NCI-H226 (cell line): ENCODE measurements at regions not wholly inside any gene's neighbourhood (a gene's known extent, or its start where the extent isn't known, plus 50 kb on each side); places are given as distances from the start of the nearest gene placed in this dataset.
A peak's percentile ranks its signal among the peaks of the same experiment; 100 is the strongest.
"Not testable (repeated sequence)": the region's sequence is repeated elsewhere in the genome, so short reads cannot be mapped to it uniquely, and the experiment has no call there.

Experiments used
- DNase-seq: peaks from one replicate; pipeline ENCODE4 v3.0.0-alpha.2; 2015

DNA sequence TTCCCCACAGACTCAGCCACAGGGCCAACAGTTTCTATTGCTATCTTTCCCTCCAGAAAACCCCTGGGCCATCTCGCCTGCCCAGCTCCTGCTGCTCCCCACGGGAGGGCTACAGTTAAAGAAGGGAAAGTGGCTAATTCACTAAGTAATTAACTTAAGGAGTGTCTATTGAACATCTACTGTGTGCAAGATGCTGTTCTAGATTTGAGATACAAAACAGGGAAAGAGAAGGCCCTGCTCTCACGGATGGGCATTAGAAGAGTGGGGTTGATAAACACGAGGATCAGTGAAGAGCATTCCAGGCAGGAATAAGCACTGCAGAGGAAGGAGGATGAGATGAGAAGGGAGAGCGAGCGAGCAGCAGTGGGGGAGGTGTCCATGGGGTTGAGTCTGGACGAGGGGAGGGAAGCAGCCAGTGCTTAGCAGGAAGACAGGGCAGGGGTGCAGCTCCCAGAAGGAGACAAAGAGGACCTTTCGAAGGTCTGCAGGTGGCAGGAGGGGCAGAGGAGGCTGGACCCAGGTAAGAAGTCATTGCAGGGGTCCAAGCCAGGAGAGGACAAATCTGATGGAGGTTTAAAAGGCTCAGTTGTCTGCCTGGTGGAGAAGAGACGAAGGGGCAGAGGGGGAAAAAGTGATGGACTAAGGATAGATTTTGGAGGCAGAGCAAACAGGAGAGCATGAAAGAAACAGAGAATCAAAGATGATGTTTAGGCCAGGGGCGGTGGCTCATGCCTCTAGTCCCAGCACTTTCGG, 64.7 kb downstream of the KLF15 start:
- DNase-seq: no peak

DNA sequence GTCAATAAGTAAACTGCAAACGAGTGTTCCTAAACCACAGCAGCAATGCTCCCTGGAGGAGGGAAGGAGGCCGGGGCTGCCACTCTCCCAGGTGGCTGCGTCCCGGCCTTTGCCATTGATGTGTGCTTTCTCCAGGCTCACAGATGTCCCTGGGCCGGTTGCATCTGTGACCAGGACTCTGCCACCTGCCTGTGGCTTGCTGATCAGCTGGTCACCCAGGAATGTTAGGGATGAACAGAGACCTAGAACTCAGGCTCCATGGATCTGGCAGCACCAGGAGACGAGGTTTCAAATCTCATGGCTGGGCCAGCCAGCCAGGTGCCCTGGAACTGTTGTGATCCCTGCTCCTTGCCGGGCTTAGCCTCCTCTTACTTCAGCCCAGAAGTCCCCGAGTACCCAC, 65.7 kb downstream of the KLF15 start:
- DNase-seq: no peak

DNA sequence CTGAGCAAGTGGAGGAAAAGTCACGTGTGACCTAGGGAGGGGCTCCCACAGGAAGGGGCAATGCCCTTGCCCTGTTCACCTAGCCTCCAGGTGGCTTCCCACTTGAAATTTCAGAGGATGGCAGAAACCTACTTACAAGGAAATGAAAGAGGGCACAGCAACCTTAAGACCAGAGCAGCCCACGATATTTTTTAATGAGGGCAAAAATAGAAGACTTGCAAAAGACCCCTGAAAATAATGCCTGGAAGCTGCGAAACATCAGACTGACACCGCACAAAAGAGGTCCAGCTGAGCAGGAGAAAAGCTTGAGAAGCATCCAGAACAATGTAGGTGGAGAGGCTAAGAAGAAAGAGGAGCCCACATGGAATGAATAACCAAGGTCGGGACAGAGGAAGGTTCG, 66.1 kb downstream of the KLF15 start:
- DNase-seq: no peak

DNA sequence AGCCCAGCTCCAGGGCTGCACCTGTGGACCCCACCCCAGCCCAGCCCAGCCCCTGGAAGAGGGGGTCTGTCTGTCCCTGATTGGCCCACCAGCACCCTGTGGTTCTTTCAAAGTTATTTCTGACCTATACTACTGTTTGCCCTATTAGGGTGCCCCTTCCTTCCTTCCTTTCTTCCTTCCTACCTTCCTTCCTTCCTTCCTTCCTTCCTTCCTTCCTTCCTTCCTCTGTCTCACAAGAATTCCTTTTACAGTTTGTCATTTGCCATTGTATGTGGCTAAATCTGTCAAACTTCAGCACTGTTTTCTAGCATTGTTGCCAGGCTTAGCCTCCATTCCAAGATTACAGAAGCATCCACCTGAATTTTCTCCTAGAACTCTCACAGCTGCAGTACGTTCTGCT, 66.9 kb downstream of the KLF15 start:
- no peak for DNase-seq

DNA sequence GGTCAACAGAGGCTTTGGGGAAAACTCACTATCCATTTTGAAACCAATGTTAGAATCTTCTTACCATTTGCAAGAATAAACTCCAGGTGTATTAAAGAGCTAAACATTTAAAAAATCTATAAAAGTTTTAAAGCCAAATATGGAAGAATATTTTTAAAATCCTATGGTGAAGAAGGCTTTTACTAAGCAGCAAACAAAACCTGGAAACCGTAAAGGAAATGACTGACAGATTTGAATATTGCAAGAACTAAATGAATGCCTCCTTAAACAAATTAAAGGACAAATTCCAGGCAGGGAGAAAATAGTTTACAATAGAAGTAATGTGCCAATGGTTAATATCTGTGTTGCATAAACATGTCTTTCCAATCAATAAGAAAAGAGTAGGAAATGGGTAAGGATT, 68.1 kb downstream of the KLF15 start:
- no peak for DNase-seq

DNA sequence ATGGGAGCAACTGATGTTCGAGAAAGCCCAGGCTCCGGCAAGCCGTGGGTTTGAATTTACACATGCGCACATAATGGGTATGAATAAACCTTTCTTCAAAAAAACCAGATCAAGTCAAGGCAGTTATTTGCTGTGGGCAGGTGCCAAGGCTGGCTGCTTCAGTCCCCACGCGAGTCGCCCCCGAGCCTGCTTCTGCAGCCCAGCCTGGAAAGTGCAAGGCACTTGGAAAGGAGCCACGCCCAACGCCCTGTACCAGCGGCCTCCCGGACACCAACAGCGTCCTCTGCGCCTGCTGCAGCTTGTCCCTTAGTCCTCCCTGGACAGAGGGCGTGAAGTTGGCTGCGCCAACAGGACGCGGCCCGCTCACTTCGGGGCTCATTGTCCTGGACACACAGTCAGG, 68.9 kb downstream of the KLF15 start:
- DNase-seq: no peak

DNA sequence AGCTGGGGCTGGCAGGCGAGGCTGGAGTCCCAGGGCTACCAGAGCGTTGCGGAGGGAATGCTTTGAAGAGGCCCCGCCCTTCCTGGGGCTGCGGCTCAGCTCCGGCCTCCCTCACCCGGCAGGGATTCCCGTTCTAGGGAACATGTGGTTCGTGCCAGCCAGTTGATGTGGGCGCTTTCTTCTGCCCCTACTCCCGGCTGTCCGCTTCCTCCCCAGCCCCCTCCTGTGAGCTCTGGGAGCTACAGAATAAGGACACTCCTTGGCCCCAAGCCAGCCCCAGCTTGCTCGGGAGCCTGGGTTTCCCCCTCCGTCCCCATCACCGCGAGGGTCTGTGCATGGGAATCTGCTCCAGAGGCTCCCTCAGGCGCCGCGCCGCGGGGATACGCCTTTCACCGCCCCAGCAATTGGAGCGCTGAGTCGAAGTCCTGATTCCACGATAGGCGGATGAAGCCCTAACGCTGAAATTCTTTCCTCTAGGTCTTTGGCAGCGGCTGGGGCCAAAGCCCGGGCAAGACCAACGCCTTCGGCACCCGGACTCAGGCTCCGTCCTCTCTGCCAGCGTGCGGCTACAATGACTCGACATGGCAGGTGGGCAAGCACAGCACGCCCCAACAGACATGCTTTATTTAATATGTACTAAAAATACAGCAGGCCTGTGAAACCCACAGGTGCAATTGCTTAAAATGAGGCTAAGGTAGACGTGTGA, 69.5 kb downstream of the KLF15 start:
- peak; percentile 41 for DNase-seq

DNA sequence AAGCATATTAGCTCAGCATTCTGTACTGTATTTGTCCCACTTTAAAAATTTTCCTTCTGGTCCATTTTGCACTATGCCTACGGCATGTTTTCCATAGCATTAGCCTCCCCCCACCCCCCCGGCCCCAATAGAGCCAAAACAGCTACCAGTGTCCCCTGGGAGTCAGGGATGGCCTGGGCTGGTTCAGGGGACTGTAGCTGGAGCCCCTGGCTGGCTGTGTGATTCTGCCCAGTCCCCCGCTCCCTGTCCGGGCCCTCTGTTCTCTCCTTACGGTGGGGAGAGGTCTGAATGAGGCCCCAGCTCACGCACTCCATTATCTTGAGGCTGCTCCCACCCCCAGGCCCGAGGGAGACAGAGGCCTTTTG, 70.1 kb downstream of the KLF15 start:
- DNase-seq: no peak

DNA sequence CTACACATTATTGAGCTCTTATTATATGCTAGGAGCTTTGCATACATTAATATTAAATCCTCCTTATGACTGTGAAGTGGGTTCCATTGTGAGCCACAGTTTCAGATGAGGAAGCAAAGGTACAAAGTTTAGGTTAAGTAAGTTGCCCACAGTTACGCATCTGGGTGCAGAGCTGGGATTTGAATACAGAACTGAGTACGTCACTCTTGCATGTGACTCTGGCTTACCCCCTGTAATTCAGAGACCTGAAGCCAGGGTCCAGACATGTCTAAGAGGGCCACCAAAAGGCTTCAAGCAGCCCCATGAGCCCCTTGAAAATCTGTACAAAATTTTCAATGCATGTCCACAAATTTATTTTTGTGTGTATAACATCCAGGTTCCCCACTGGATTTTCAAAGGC, 71.8 kb downstream of the KLF15 start:
- DNase-seq: no peak

DNA sequence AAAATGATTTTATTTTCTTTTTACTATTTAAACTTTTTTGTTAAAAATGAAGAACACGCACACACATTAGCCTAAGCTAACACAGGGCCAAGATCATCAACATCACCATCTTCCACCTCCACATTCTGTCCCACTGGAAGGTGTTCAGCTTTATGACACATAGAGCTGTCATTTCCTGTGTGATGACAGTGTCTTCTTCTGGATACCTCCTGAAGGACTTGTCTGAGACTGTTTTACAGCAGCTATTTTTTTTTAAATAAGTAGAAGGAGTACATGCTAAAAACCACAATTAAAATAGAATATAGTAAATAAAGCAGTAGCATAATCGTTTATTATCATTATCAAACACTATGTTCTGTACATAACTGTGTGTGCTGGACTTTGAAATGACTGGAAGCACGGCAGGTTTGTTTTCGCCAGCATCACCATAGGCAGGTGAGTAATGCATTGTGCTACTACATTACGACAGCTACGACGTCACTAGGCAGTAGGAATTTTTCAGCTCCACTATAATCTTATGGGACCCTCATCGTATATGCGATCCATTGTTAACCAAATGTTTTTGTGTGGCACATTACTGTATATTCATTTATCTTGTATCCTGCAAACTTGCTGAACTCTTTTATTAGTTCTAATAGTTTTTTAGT, 72.8 kb downstream of the KLF15 start:
- peak; percentile 48 for DNase-seq

DNA sequence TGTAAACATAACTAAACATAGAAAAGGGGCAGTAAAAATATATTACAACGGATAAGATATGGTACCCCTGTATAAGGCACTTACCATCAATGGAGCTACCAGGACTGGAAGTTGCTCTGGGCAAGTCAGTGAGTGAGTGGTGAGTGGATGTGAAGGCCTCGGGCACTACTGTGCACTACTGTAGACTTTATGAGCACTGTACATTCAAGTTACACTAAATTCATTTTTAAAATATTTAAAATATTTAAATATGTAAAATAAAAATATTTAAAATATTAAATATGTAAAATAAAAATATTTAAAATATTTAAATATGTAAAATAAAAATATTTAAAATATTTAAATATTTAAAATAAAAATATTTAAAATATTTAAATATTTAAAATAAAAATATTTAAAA, 73.6 kb downstream of the KLF15 start:
- not testable (repeated sequence) for DNase-seq

DNA sequence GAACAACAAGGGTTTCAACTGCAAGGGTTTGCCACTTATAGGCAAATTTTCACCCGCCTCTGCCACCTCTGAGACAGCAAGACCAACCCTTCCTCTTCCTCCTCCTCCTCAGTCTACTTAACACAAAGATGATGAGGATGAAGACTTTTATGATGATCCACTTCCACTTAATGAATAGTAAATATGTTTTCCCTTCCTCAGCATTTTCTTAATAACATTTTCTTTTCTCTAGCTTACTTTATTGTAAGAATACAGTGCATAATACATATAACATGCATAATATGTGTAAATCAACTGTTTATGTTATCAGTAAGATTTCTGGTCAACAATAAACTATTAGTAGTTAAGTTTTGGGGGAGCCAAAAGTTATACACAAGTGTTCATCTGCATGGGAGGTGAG, 77.4 kb downstream of the KLF15 start:
- no peak for DNase-seq

DNA sequence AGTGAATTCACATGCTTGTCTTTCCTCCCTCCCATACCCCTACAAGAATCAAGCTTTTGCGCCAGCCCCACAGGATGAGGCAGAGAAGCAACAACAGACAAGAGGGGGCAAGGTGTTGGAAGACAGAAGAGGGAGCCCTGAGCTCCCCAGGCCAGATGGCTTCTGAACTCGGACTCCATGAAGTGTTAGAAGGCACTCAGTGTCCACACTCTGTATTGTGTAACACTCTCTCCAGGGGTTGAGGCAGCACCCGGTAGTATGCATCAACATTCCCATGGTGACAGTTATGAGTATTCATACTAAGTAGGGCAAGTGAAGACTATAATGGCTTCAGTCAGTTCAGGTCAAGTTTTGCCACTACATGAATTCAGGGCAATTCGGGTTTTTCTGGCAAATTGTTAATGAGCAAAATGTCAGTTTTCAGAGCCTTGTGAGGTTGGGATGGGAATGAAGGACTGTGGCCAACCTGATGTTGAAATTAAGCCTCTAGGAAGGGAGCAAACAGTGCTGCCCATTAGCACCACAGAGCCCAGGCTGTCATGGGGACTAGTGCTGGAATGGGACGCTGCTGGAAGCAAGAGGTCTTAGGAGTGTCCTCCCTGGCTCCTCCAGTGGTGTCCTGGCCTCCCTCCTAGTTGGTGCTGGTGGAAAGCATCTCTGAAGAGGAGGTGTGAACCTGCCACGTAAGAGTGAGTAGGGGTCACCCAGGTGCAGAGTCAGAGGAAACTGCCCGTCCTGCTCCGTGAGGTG, 79.4 kb downstream of the KLF15 start:
- DNase-seq: no peak

DNA sequence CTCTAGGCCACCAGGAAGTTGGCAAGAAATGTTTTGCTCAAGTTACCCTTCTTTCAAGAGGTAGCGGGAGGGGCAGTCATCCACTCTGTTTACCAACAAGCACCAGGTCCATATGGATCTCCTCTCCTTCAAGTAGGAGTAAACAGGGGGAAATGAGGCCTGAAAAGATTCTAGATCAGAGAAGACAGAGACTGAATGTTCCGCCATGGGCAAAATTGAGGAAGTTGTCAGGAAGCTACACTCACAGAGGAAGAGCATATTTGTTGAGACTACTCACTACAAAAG, 81.6 kb downstream of the KLF15 start:
- no peak for DNase-seq

DNA sequence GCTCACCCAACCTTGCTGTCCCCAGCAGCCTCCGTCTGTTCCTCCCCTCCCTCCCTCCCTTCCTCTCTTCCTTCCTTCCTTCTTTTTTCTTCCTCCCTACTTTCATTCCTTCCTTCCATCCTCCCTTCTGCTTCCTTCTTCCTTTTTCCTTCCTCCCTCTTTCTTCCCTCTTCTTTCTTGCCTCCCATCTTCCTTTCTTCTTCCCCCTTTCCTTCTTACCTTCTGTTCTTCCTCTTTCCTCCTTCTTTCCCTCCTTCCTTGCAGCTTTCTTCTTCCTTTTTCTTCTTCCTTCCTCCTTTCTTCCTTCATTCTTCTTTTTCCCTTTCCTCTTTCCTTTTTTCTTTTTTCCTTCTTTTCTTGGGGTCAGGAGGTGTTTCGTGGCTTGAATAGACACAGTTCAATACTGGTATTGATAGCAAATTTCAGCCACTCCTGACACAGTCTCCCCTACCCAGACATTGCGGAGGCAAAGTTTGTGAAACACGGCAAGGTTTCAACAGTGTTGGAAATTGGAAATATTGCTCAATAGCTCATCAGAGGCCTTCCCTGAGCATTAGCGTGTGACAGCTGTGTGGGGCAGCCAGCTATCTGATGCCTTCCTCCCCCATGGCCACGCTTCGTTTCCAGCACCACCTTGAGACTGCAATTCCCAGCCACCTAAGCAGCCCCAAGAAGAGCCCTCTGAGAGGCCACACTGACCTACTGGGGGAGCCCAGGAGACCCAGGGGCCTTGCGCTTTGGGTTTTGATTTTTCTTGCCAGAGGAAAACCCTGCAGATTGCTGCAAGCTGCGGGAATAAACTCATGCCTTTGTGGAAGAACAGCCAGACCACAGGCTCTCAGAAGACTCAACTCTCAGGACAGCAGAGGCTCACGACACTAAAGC, 82.2 kb downstream of the KLF15 start:
- DNase-seq: no peak

DNA sequence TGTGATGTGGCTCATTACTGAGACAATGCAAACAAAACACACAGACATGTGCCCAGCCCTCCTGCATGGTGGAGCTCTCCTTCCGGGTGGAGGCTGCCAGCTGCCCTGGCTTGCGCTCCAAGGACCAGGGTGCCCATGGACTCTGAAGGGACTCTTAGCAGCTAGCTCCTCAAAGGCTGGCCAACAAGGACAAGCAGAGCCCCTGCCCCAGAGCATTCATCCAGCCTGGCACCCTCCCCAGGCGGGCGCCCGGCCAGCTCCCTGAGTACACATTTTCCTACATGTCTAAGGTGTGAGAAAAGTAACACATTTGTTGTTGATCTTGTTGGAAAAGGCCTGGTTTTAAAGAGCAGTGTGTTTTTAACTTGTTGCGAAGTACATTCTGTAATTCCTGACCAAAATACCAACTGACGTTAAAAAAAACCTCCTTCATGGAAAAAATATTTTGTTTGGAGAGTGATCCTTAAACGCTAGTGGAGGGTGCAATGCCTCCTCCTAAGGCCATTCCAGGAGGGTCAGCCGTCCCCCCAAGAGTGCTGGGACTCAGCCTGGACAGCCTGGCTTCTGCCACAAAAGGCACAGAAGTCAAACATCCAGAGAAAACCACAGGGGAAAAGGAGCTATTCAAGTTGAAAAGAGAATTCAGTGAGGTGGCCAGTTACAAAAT, 86.9 kb downstream of the KLF15 start:
- no peak for DNase-seq

DNA sequence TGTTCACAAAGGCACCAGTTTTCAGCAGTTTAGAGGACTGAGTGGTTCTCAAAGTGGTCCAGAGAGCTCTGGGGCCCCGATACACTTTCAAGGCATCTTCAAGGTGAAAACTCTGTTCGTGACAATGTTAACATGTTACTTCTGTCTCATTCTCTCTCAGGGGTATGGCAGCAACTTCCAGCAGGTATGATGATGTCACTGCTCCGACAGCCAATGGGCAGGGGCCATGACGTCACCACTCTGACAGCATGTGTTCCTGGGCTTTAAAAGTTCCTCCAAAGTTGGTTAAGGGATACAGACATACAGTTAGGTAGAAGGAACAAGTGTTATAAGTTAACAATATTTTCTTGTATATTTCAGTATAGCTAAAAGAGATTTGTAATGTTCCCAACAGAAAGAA, 87.9 kb downstream of the KLF15 start:
- no peak for DNase-seq

DNA sequence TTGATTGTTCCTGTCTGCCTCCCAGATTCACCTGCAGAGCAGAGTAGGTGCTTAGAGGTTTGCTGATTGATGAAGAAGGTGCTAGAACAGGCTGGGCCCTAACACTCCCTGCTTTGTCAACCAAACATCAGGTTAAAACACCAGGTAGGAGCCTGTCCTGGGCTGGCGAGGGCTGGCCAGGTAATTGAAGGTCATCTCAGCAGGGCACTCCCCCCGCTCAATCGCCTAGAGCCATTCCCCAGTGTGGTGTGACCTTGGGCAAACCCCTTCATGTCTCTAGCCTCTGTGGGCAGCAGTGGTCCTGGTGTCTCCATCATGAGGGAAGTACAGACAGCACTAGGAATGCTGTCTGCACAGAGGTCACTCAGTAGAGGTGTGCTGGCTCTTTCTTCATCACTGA, 88.3 kb downstream of the KLF15 start:
- DNase-seq: no peak

DNA sequence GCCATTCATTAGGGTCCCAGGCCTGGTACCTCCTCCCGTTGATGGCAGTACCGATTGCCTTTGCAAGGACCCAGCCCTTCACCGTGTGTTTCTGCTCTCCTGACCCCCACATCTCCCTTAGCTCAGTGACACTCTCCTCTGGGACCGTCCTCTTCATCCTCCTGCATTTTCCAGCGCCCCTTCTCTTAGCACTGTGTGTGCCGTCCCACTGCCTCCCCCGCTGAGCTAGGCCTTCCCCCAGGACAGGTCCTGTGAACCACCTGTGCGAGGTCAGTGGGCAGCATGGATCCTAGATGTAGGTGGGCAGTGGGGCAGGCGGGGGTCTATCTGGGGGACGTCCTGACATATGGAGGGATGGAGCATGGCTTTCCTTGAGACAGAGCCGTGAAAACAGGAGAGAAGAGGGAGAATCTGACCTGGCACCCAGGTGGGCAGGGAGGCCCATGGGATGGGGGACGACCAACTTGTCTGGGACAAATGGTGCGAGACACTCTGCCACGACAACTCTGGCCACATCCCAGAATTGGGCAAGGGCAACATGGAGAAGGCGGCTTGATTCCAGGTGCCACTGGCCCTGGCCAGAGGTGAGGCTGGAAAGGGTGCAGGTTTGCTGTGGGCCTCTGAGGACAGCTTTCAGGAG, 87.7 kb upstream of the ALDH1L1 start:
- DNase-seq: no peak

DNA sequence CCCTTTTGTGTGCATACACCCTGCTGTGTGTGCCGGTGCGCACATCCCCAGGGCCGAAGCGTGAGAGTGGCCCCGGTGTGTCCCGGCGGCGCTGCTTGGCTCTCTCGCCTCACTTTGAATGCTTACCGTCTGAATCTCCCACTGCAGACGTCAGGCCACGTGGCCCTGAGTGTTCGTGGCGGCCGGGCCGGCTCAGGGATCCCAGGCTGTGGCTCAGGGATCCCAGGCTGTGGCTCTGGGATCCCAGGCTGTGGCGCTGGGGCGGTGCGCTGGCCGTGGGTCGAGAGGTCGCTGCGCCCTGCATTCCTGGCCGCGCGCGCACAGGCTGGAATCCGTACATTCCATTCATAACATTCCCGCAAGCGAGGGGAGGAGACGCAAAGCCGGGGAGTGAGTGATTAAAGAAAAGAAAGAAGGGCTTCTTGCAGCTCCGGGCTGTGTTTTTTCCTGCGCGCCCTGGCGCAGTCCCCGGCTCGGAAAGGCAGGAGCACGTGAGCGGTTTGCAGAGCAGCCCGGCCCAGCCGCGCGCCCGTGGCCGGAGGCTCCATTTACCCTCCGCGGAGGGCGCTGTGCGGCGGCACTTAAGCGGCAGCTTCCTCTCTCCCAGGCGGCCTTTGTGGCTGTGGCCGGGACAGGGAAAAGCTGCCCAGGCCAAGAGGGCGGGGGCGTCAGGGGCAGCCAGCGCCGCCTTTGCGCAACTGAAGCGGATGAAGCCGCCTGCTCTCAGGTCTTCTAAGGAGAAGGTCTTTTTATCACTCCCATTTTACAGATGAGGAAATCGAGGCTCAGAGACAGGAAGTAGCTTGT, 87.0 kb upstream of the ALDH1L1 start:
- peak; percentile 96 for DNase-seq

DNA sequence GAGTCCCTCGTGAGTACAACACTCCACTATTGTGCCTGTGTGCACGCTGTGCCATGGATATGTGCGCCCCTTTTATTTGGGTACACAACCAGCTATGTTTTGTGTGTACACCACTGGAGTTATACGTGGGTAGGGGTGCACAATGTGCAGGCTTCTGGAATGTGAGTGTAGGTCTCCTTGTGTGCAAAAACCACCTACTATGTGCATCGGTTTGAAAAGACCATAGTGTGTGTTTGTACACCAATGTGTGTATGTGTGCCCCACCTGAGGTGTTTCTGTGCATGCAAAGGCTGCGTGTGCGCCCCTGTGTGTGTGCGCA, 86.4 kb upstream of the ALDH1L1 start:
- no peak for DNase-seq
